Natural killer cell (primary cell): ENCODE measurements at regions not wholly inside any gene's neighbourhood (a gene's known extent, or its start where the extent isn't known, plus 50 kb on each side); places are given as distances from the start of the nearest gene placed in this dataset.

ENCODE experiments used
- ATAC-seq, 3 donors: fragments of 150-1000 bp in 2 of 3; fragments of 200-7000 bp in 1 of 3; cut with Tn5 transposase; 1 replicate in 1 of 3; 2 replicates in 2 of 3; pipeline ENCODE4 v1.10.0; 2021; ENCODE audit warnings: mild to moderate bottlenecking in 2 of 3, moderate library complexity in 2 of 3
- DNase-seq, 2 donors: peaks; one replicate each; pipeline versions ENCODE4 v3.0.0 to v3.0.0-alpha.2; 2013 to 2021; ENCODE audit warnings: mixed read lengths in 1 of 2
- H3K27ac ChIP-seq: one replicate; pipeline ENCODE4 v1.5.1; 2013; ENCODE audit warnings: mild to moderate bottlenecking, low read length
- H3K27me3 ChIP-seq: one replicate; pipeline ENCODE4 v1.6.1; 2013; ENCODE audit warnings: low read length; ENCODE audit not compliant: control insufficient read depth, insufficient read depth
- H3K36me3 ChIP-seq: one replicate; pipeline ENCODE4 v1.6.1; 2013; ENCODE audit warnings: low read length; ENCODE audit not compliant: control insufficient read depth, insufficient read depth
- H3K4me1 ChIP-seq: one replicate; pipeline ENCODE4 v1.6.1; 2013; ENCODE audit warnings: low read length; ENCODE audit not compliant: control insufficient read depth, insufficient read depth
- H3K4me3 ChIP-seq: one replicate; pipeline ENCODE4 v1.5.1; 2013; ENCODE audit warnings: low read length
- H3K9me3 ChIP-seq: one replicate; pipeline ENCODE4 v1.6.1; 2013; ENCODE audit warnings: low read length; ENCODE audit not compliant: control insufficient read depth, insufficient read depth
- H3K27ac Mint-ChIP-seq, 2 donors: one replicate each; pipeline ENCODE4 v1.8.0; 2022; ENCODE audit warnings: mild to moderate bottlenecking in 2 of 2, mixed read lengths in 2 of 2, moderate library complexity in 1 of 2
- H3K27me3 Mint-ChIP-seq, 2 donors: one replicate each; pipeline ENCODE4 v1.8.0; 2022; ENCODE audit warnings: low read depth in 2 of 2, mixed read lengths in 2 of 2
- H3K36me3 Mint-ChIP-seq: one replicate; pipeline ENCODE4 v1.8.0; 2022; ENCODE audit warnings: mixed read lengths
- H3K4me1 Mint-ChIP-seq, 2 donors: one replicate each; pipeline ENCODE4 v1.8.0; 2022; ENCODE audit warnings: mixed read lengths in 2 of 2
- H3K4me3 Mint-ChIP-seq: one replicate; pipeline ENCODE4 v1.8.0; 2022; ENCODE audit warnings: mild to moderate bottlenecking, moderate library complexity, mixed read lengths
- H3K9me3 Mint-ChIP-seq, 2 donors: one replicate each; pipeline ENCODE4 v1.8.0; 2022; ENCODE audit warnings: mixed read lengths in 2 of 2
- WGBS: methylation state at CpG from one replicate; pipeline ENCODE4 v1.1.7; 2013; ENCODE audit warnings: missing lambda C conversion rate; ENCODE audit not compliant: insufficient coverage; 5-methylcytosine and 5-hydroxymethylcytosine counted together
- intact Hi-C: fragments of 100-400 bp; cut with micrococcal nuclease; formaldehyde crosslinking; loops from one replicate; pipeline ENCODE4 v1.14.2; 2022
- TF ChIP-seq, protein P1 (sequence below): fragments of 200-600 bp; IDR thresholded peaks from one replicate; pipeline ENCODE4 v1.8.0; 2022; ENCODE audit warnings: antibody characterized with exemption

DNA sequence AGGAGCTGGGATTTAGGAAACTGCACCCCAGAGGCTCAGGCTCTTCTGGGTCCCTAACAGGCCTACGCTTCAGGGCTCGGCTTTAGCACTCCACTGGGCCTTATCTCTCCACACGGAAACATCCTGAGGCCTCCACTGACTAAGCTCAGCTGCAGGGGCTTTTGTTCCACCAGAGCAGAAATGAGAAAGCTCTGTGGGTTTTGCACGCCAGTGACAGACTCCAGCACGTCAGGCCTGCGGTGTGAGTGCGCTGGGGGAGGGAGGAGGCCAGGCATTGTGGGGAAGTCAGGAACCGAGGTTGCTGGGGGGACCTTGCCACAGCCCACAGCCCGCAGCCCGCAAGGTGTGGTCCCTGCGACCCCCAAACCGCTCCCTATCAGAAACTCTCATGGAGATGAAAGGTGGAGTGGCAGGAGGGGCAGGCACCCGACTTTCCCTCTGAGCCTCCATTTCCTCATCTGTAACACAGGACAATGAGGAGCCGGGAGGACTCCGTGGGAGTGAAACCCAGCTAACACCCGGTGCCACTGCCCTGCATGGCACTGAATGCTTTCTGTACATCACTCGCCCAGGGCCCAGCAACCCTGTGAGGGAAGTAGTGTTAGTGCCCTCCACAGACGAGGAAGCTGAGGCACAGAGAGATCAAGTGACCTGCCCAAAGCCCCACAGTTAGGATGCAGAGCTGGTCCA is 106.5 kb downstream of the TPRA1 start:
- Histone ChIP-seq H3K36me3 (no peaks in the 10 kb centered on the region), H3K27ac (no peak overlapping the region), H3K27me3 (no peaks in the 10 kb centered on the region), H3K4me1 (peaks cover 14% of the 10 kb centered on the region), H3K4me3 (no peak overlapping the region), H3K9me3 (no peaks in the 10 kb centered on the region)
- Mint-ChIP-seq H3K27me3 (peaks cover 7 to 23% of the 10 kb centered on the region in 2 donors), H3K27ac (no peak overlapping the region), H3K4me3 (no peak overlapping the region), H3K4me1 (peaks cover 0 to 18% of the 10 kb centered on the region in 2 donors), H3K36me3 (no peaks in the 10 kb centered on the region), H3K9me3 (no peaks in the 10 kb centered on the region)
- peak in 1 of 3 donors; percentile 65 for ATAC-seq
- TF ChIP-seq, protein P1, sequence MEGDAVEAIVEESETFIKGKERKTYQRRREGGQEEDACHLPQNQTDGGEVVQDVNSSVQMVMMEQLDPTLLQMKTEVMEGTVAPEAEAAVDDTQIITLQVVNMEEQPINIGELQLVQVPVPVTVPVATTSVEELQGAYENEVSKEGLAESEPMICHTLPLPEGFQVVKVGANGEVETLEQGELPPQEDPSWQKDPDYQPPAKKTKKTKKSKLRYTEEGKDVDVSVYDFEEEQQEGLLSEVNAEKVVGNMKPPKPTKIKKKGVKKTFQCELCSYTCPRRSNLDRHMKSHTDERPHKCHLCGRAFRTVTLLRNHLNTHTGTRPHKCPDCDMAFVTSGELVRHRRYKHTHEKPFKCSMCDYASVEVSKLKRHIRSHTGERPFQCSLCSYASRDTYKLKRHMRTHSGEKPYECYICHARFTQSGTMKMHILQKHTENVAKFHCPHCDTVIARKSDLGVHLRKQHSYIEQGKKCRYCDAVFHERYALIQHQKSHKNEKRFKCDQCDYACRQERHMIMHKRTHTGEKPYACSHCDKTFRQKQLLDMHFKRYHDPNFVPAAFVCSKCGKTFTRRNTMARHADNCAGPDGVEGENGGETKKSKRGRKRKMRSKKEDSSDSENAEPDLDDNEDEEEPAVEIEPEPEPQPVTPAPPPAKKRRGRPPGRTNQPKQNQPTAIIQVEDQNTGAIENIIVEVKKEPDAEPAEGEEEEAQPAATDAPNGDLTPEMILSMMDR, result no peak
- 2% methylated on average over 18 of the region's 18 CpGs for WGBS
- DNase-seq, result peak in 1 of 2 donors; percentile 17
- intact Hi-C loops, result no loop called here

DNA sequence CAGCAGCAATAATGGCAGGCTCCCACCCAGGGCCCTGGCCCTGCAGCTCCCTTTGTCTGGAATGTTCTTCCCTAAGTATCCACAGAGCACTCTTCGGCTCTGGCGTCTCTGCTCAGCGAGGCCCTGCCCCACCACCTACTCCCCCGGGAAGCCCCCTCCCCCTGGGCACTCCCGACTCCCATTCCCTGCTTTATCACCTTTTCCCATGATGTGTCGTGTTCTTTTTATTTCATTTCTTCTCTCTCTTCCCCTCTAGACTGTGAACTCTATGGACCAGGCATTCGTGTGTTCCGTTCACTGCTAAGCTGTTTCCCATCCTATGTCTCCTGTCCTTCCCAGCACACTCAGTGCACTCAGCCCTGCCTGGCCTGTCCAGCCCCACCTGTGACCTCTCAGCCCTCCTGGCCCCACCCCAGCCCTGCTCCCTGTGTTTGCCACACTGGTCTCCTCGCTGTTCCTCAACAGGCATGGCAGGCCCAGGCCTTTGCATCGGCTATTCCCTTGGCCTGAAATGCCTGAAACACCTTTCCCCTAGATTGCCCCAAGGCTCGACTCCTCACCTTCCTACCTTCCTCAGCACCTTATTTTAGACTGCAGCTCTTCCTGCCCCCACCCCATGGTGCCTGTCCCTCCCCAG is 107.4 kb downstream of the TPRA1 start:
- Histone ChIP-seq H3K27me3 (no peaks in the 10 kb centered on the region), H3K9me3 (no peaks in the 10 kb centered on the region), H3K36me3 (no peaks in the 10 kb centered on the region), H3K27ac (no peak overlapping the region), H3K4me3 (no peak overlapping the region), H3K4me1 (peaks cover 14% of the 10 kb centered on the region)
- H3K27ac Mint-ChIP-seq, result no peak overlapping the region
- ATAC-seq (no peak), DNase-seq (no peak)
- H3K27me3 Mint-ChIP-seq, result peaks cover 7 to 15% of the 10 kb centered on the region in 2 donors
- no peaks in the 10 kb centered on the region for H3K9me3 Mint-ChIP-seq
- H3K36me3 Mint-ChIP-seq, result no peaks in the 10 kb centered on the region
- no peak overlapping the region for H3K4me3 Mint-ChIP-seq
- H3K4me1 Mint-ChIP-seq, result peaks cover 0 to 18% of the 10 kb centered on the region in 2 donors
- TF ChIP-seq, protein P1, result no peak
- intact Hi-C loops, result no loop called here
- 85% methylated on average over 11 of the region's 11 CpGs for WGBS

DNA sequence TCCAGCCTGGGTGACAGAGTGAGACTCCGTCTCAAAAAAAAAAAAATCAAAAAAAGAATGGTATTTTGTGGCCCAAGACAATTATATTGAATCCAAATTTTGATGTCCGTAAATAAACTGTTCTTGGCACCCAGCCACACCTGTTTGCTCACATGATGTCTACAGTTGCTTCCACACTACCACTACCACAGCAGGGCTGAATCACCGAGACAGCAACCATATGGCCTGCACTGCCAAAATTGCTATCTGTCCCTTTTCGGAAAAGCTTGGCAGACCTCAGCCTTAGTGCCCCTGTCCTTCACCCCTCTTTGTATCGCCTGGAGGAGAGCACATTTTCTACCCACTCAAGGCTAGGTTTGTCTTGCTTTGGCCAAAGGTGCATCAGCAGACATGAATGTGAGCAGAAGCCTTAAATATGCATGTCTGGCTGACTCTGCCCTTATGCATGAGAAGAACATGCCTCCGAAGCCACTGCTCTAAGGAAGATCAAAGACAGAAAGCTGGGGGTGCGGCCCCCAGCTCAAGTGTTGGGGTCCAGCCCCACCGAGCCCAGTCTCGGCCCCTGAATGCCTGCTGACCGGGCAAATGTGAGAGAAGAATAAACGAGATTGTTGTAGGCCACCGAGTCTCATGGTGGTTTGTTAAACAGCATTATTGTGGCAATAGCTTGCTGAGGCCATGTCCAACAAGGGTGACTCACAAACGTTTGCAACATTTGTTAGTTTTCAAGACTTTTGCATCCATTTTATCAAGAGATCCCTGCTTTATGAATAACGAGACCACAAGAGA is 108.1 kb downstream of the TPRA1 start:
- Histone ChIP-seq H3K4me3 (no peak overlapping the region), H3K4me1 (peaks cover 14% of the 10 kb centered on the region), H3K9me3 (no peaks in the 10 kb centered on the region), H3K36me3 (no peaks in the 10 kb centered on the region), H3K27ac (no peak overlapping the region), H3K27me3 (no peaks in the 10 kb centered on the region)
- WGBS, result 90% methylated on average over 14 of the region's 14 CpGs
- ATAC-seq (no peak), DNase-seq (no peak)
- no peak overlapping the region for H3K4me3 Mint-ChIP-seq
- H3K9me3 Mint-ChIP-seq, result no peaks in the 10 kb centered on the region
- intact Hi-C loops, result no loop called here
- peaks cover 7 to 15% of the 10 kb centered on the region in 2 donors for H3K27me3 Mint-ChIP-seq
- H3K27ac Mint-ChIP-seq, result no peak overlapping the region
- no peaks in the 10 kb centered on the region for H3K36me3 Mint-ChIP-seq
- TF ChIP-seq, protein P1, result no peak
- H3K4me1 Mint-ChIP-seq, result peaks cover 0 to 18% of the 10 kb centered on the region in 2 donors
